ENCODE measurements at regions not wholly inside any gene's neighbourhood (a gene's known extent, or its start where the extent isn't known, plus 50 kb on each side); places are given as distances from the start of the nearest gene placed in this dataset.

DNA sequence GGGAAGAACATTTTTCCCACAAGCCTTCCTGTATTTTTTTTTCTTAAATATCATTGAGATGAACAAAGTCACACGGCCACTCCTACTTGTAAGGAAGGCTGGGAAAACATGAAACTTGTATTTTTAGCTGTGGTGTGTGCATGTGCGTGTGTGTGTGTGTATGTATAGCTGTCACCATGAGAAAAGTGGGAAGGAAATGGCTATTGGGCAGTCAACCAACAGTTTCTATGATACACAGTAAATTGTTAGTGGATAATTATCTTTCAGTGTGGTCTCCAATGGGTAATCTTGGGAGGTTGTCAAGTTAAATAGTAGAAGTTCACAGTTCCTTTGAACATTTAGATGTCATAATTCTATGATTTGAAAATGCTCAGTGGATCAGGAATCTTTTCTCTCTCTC is 132.7 kb upstream of the USP24 start:
- DNase-seq, result no peak
- Histone ChIP-seq H3K36me3 (ENCODE audit: control insufficient read depth, insufficient read depth, low read length) (no peaks in the 10 kb centered on the region), H3K27ac (ENCODE audit: low read depth, low read length) (no peak overlapping the region), H3K4me3 (ENCODE audit: low read length) (no peak overlapping the region), H3K4me1 (ENCODE audit: control insufficient read depth, insufficient read depth, low read length) (no peaks in the 10 kb centered on the region), H3K9me3 (ENCODE audit: control insufficient read depth, low read length) (no peaks in the 10 kb centered on the region), H3K9ac (ENCODE audit: extremely low read depth, low read length, poor library complexity, severe bottlenecking) (no peak overlapping the region), H3K27me3 (ENCODE audit: control insufficient read depth, insufficient read depth, low read length, poor library complexity, severe bottlenecking) (no peaks in the 10 kb centered on the region)
- WGBS, 2 experiments (ENCODE audit: insufficient coverage in 1 of 2, insufficient read length in 1 of 2), result 86% methylated on average over 2 of the region's 2 CpGs; no CpG with 5 or more reads in 1 of the 2 experiments
- Mint-ChIP-seq H3K4me3 (no peak overlapping the region), H3K36me3 (ENCODE audit: low read depth) (no peaks in the 10 kb centered on the region), H3K27me3 (ENCODE audit: insufficient read depth) (peaks cover 19% of the 10 kb centered on the region), H3K27ac (no peak overlapping the region), H3K4me1 (no peaks in the 10 kb centered on the region), H3K9me3 (peaks cover 3% of the 10 kb centered on the region)
- TF ChIP-seq, protein P1, sequence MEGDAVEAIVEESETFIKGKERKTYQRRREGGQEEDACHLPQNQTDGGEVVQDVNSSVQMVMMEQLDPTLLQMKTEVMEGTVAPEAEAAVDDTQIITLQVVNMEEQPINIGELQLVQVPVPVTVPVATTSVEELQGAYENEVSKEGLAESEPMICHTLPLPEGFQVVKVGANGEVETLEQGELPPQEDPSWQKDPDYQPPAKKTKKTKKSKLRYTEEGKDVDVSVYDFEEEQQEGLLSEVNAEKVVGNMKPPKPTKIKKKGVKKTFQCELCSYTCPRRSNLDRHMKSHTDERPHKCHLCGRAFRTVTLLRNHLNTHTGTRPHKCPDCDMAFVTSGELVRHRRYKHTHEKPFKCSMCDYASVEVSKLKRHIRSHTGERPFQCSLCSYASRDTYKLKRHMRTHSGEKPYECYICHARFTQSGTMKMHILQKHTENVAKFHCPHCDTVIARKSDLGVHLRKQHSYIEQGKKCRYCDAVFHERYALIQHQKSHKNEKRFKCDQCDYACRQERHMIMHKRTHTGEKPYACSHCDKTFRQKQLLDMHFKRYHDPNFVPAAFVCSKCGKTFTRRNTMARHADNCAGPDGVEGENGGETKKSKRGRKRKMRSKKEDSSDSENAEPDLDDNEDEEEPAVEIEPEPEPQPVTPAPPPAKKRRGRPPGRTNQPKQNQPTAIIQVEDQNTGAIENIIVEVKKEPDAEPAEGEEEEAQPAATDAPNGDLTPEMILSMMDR (conservative IDR thresholded peaks at IDR 0.05), result no peak

DNA sequence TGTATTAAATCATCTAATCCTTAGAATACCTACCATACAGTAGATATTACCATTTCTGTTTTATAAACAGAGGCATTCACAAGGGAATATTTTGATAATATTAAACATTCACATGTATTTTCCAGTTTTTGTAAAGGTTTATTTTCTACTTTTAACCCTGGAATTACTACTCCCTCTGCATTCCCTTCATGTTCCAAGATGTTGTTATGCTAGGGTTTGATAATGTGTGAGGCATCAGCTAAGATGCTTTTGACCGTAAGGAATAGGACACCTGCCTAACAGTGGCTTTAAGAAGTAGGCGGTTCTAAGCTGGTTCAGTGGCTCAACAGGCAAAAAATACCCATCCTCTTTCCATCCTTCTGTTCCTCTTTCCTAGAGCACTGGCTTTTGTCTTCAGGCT is 131.9 kb upstream of the USP24 start:
- H3K9me3 Mint-ChIP-seq, result peaks cover 3% of the 10 kb centered on the region
- 80 to 89% methylated on average over 1 to 2 of the region's 2 CpGs for WGBS, 2 experiments (ENCODE audit: insufficient coverage in 1 of 2, insufficient read length in 1 of 2)
- no peaks in the 10 kb centered on the region for H3K4me1 Mint-ChIP-seq
- Histone ChIP-seq H3K27me3 (ENCODE audit: control insufficient read depth, insufficient read depth, low read length, poor library complexity, severe bottlenecking) (no peaks in the 10 kb centered on the region), H3K9me3 (ENCODE audit: control insufficient read depth, low read length) (no peaks in the 10 kb centered on the region), H3K9ac (ENCODE audit: extremely low read depth, low read length, poor library complexity, severe bottlenecking) (no peak overlapping the region), H3K36me3 (ENCODE audit: control insufficient read depth, insufficient read depth, low read length) (no peaks in the 10 kb centered on the region), H3K4me3 (ENCODE audit: low read length) (no peak overlapping the region), H3K4me1 (ENCODE audit: control insufficient read depth, insufficient read depth, low read length) (no peaks in the 10 kb centered on the region), H3K27ac (ENCODE audit: low read depth, low read length) (no peak overlapping the region)
- DNase-seq, result no peak
- H3K27ac Mint-ChIP-seq, result no peak overlapping the region
- TF ChIP-seq, protein P1 (conservative IDR thresholded peaks at IDR 0.05), result no peak
- H3K27me3 Mint-ChIP-seq (ENCODE audit: insufficient read depth), result peaks cover 17% of the 10 kb centered on the region
- no peak overlapping the region for H3K4me3 Mint-ChIP-seq
- H3K36me3 Mint-ChIP-seq (ENCODE audit: low read depth), result no peaks in the 10 kb centered on the region

DNA sequence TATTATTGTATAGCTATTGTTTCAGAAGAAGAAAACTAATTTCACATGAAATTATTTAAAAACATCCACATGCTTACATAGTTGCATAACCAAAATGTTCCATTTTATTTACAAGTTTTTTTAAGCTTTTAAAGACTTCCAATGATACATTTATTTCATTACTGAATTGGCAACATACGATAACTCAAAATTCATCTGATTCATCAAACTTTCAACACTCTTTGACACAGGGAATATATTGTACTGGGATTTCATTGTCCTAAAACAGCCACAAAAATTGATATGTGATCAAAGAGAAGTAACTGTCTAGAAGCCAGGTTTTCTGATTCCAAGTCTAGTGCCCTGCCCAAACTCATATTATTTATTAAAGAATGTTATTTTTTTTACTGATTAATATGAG is 131.4 kb upstream of the USP24 start:
- WGBS, 2 experiments (ENCODE audit: insufficient coverage in 1 of 2, insufficient read length in 1 of 2), result 86% methylated on average over 1 of the region's 1 CpG; no CpG with 5 or more reads in 1 of the 2 experiments
- no peaks in the 10 kb centered on the region for H3K4me1 Mint-ChIP-seq
- H3K27me3 Mint-ChIP-seq (ENCODE audit: insufficient read depth), result peaks cover 20% of the 10 kb centered on the region
- no peak overlapping the region for H3K9ac ChIP-seq (ENCODE audit: extremely low read depth, low read length, poor library complexity, severe bottlenecking)
- H3K9me3 Mint-ChIP-seq, result peaks cover 3% of the 10 kb centered on the region
- no peaks in the 10 kb centered on the region for H3K36me3 Mint-ChIP-seq (ENCODE audit: low read depth)
- TF ChIP-seq, protein P1 (conservative IDR thresholded peaks at IDR 0.05), result no peak
- no peak overlapping the region for H3K4me3 ChIP-seq (ENCODE audit: low read length)
- no peak for DNase-seq
- H3K36me3 ChIP-seq (ENCODE audit: control insufficient read depth, insufficient read depth, low read length), result no peaks in the 10 kb centered on the region
- H3K9me3 ChIP-seq (ENCODE audit: control insufficient read depth, low read length), result no peaks in the 10 kb centered on the region
- H3K4me3 Mint-ChIP-seq, result no peak overlapping the region
- H3K27me3 ChIP-seq (ENCODE audit: control insufficient read depth, insufficient read depth, low read length, poor library complexity, severe bottlenecking), result no peaks in the 10 kb centered on the region
- no peak overlapping the region for H3K27ac ChIP-seq (ENCODE audit: low read depth, low read length)
- H3K4me1 ChIP-seq (ENCODE audit: control insufficient read depth, insufficient read depth, low read length), result no peaks in the 10 kb centered on the region
- H3K27ac Mint-ChIP-seq, result no peak overlapping the region

Data from endodermal cell (in vitro differentiated cells).